ENCODE measurements at regions not wholly inside any gene's neighbourhood (a gene's known extent, or its start where the extent isn't known, plus 50 kb on each side); places are given as distances from the start of the nearest gene placed in this dataset.

DNA sequence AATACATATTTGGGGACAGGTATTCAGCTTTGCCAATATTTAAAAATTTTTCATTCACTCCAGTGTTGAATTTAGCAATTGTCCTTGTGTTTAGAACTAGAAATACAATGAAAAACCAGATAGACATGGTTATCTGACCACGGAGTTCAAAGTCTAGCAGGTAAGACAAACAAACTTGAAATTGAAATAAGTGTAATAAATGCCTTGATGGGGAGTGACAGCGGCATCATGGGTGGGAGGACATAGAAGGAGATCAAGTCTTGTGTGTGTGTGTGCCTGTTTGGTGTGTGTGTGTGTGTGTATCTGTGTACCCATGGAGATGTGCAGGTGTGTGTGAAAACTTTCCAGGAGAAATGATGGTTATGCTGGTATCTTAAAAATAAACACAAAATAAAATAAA, 750.0 kb upstream of the CITED2 start:
- Histone ChIP-seq H3K4me3 (ENCODE audit: low read length) (no peak overlapping the region), H3K36me3 (ENCODE audit: insufficient read depth, low read length) (no peaks in the 10 kb centered on the region), H3K27me3 (ENCODE audit: control insufficient read depth, insufficient read depth, low read length) (no peaks in the 10 kb centered on the region), H3K4me2 (ENCODE audit: low read length) (no peak overlapping the region), H3K4me1 (ENCODE audit: control insufficient read depth, insufficient read depth, low read length) (no peaks in the 10 kb centered on the region), H3K9me3 (replicated peaks; ENCODE audit: low read length) (peaks cover 4% of the 10 kb centered on the region), H3K9ac (ENCODE audit: low read depth, low read length) (no peak overlapping the region)

DNA sequence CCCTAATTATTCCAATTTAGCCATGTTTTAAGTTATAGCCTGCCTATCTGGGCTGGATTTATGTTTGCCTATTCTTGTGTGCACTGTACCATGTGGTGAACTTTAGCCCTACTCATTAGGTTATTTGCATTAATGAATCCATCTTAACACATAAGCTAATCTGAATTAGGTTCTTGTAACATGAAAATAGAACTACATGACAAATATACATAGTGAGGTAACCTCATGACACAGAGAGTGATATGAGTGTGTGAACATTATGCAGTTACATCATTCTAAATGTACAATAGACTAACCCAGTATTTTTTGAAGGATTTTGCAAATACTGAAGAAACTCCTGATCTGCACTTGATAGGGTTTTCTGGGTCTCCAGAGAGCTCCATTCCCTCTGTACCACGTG, 733.7 kb upstream of the CITED2 start:
- Histone ChIP-seq H3K9ac (ENCODE audit: low read depth, low read length) (no peak overlapping the region), H3K4me2 (ENCODE audit: low read length) (no peak overlapping the region), H3K27me3 (ENCODE audit: control insufficient read depth, insufficient read depth, low read length) (no peaks in the 10 kb centered on the region), H3K9me3 (replicated peaks; ENCODE audit: low read length) (no peaks in the 10 kb centered on the region), H3K4me3 (ENCODE audit: low read length) (no peak overlapping the region), H3K4me1 (ENCODE audit: control insufficient read depth, insufficient read depth, low read length) (peaks cover 6% of the 10 kb centered on the region), H3K36me3 (ENCODE audit: insufficient read depth, low read length) (no peaks in the 10 kb centered on the region)

- Histone ChIP-seq H3K4me1 (ENCODE audit: control insufficient read depth, insufficient read depth, low read length) (peaks cover 6% of the 10 kb centered on the region), H3K27me3 (ENCODE audit: control insufficient read depth, insufficient read depth, low read length) (no peaks in the 10 kb centered on the region), H3K4me2 (ENCODE audit: low read length) (no peak overlapping the region), H3K9ac (ENCODE audit: low read depth, low read length) (no peak overlapping the region), H3K36me3 (ENCODE audit: insufficient read depth, low read length) (no peaks in the 10 kb centered on the region), H3K9me3 (replicated peaks; ENCODE audit: low read length) (no peaks in the 10 kb centered on the region), H3K4me3 (ENCODE audit: low read length) (no peak overlapping the region)
These were observed 732.8 kb upstream of the CITED2 start for GRCh38 chr6:140107216-140107615.

DNA sequence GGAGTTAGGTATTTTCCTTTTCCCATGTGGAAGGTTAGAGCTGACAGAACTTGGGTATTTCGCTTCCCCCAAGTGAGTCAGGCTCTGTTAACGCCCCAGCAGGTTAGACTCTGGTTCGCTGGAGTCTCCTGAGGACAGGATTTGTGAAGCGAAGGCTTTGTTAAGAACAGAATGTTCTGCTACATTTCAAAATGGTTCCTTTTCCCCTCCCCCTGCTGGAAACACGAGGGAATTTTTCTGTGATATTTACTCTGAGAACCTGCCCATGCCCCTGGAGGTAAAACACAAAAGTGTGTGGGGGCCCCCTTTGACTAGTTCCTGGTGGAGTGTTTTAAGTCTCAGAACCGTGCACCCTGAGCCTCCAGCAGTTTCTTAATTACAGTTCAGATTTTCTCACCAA, 731.4 kb upstream of the CITED2 start:
- Histone ChIP-seq H3K36me3 (ENCODE audit: insufficient read depth, low read length) (no peaks in the 10 kb centered on the region), H3K27me3 (ENCODE audit: control insufficient read depth, insufficient read depth, low read length) (no peaks in the 10 kb centered on the region), H3K9ac (ENCODE audit: low read depth, low read length) (no peak overlapping the region), H3K9me3 (replicated peaks; ENCODE audit: low read length) (no peaks in the 10 kb centered on the region), H3K4me3 (ENCODE audit: low read length) (peak overlapping the region; percentile 41), H3K4me1 (ENCODE audit: control insufficient read depth, insufficient read depth, low read length) (peaks cover 6% of the 10 kb centered on the region), H3K4me2 (ENCODE audit: low read length) (no peak overlapping the region)

DNA sequence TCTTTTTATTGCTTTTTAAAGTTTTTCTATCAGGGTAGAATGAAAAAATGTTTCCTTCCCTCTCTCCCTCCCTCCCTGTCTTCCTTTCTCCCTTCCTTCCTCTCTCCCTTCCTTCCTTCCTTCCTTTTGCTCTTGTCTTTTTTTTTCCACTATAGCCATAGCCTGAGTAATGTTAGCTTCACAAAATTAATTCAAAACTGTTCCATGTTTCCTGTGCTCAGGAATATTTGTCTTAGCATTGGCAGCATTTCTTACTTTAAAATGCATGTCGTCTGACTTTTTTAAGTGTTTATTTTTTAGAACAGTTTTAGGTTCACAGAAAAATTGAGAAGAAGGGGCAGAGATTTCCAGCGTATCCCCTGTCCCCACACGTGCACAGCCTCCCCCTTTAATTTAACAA, 730.8 kb upstream of the CITED2 start:
- Histone ChIP-seq H3K9me3 (replicated peaks; ENCODE audit: low read length) (no peaks in the 10 kb centered on the region), H3K4me3 (ENCODE audit: low read length) (no peak overlapping the region), H3K36me3 (ENCODE audit: insufficient read depth, low read length) (no peaks in the 10 kb centered on the region), H3K27me3 (ENCODE audit: control insufficient read depth, insufficient read depth, low read length) (no peaks in the 10 kb centered on the region), H3K9ac (ENCODE audit: low read depth, low read length) (no peak overlapping the region), H3K4me2 (ENCODE audit: low read length) (no peak overlapping the region), H3K4me1 (ENCODE audit: control insufficient read depth, insufficient read depth, low read length) (peaks cover 6% of the 10 kb centered on the region)

DNA sequence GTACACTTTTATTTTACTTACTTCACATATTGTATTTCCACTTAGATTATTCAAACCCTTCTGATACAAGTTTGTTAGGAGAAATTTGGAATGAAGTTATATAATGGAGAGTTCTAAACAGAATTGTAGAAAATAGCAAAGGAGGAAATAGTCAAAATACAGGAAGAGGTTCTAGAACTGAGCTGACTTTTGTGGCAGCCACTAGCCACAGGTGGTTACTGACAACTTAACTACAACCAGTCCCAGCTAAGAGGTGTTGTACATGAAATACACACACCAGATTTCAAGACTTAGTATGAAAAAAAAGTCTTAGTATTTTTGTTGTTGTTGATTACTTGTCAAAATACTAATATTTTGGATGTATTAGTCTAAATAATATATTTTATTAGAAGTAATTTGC, 727.4 kb upstream of the CITED2 start:
- H3K4me1 ChIP-seq (ENCODE audit: control insufficient read depth, insufficient read depth, low read length), result peaks cover 6% of the 10 kb centered on the region
- no peaks in the 10 kb centered on the region for H3K36me3 ChIP-seq (ENCODE audit: insufficient read depth, low read length)
- H3K27me3 ChIP-seq (ENCODE audit: control insufficient read depth, insufficient read depth, low read length), result no peaks in the 10 kb centered on the region
- no peak overlapping the region for H3K4me3 ChIP-seq (ENCODE audit: low read length)
- no peaks in the 10 kb centered on the region for H3K9me3 ChIP-seq (replicated peaks; ENCODE audit: low read length)
- no peak overlapping the region for H3K9ac ChIP-seq (ENCODE audit: low read depth, low read length)
- no peak overlapping the region for H3K4me2 ChIP-seq (ENCODE audit: low read length)

- Histone ChIP-seq H3K27me3 (ENCODE audit: control insufficient read depth, insufficient read depth, low read length) (no peaks in the 10 kb centered on the region), H3K4me1 (ENCODE audit: control insufficient read depth, insufficient read depth, low read length) (peaks cover 6% of the 10 kb centered on the region), H3K4me3 (ENCODE audit: low read length) (no peak overlapping the region), H3K9me3 (replicated peaks; ENCODE audit: low read length) (no peaks in the 10 kb centered on the region), H3K36me3 (ENCODE audit: insufficient read depth, low read length) (no peaks in the 10 kb centered on the region), H3K9ac (ENCODE audit: low read depth, low read length) (no peak overlapping the region), H3K4me2 (ENCODE audit: low read length) (no peak overlapping the region)
These were observed 726.9 kb upstream of the CITED2 start for GRCh38 chr6:140101367-140101766.

DNA sequence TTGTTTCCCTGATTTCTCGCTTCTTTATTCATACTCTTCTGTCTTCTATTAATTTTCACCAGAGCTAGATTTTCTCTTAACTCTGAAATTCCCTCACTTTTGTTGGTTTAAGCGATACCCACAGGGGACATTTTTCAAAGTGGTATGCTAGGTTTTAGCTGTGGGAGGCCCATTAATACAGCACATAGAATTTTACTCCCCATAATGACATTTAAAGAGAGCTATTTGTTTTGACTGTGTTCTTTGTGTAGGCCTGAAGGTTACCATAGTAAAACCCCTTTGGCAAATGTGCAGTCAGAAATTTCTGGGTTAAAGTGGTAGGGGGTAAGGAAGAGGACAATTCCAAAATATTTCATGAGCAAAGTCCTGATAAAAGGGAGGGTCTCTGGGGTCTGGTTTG, 721.1 kb upstream of the CITED2 start:
- Histone ChIP-seq H3K36me3 (ENCODE audit: insufficient read depth, low read length) (no peaks in the 10 kb centered on the region), H3K4me1 (ENCODE audit: control insufficient read depth, insufficient read depth, low read length) (no peaks in the 10 kb centered on the region), H3K4me3 (ENCODE audit: low read length) (no peak overlapping the region), H3K9me3 (replicated peaks; ENCODE audit: low read length) (no peaks in the 10 kb centered on the region), H3K27me3 (ENCODE audit: control insufficient read depth, insufficient read depth, low read length) (no peaks in the 10 kb centered on the region), H3K9ac (ENCODE audit: low read depth, low read length) (no peak overlapping the region), H3K4me2 (ENCODE audit: low read length) (no peak overlapping the region)

DNA sequence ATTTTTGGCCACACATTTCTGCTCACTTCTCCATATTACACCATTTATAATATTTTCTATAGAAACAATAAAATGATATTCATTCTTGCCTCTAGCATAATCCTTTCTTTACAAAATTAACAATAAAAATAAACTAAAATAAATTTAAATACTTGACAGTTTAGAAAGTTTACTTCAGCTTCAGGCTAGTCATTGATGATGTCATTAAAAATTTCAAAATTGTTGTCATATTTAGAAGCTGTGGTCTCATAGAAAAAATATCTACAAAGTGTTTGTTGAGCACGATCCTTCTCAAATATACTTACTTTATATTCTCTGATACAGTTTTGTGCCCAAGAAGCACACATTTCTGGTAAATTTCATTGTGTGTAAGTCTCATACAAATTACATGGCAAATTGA, 717.4 kb upstream of the CITED2 start:
- H3K9ac ChIP-seq (ENCODE audit: low read depth, low read length), result no peak overlapping the region
- no peaks in the 10 kb centered on the region for H3K9me3 ChIP-seq (replicated peaks; ENCODE audit: low read length)
- H3K4me3 ChIP-seq (ENCODE audit: low read length), result no peak overlapping the region
- no peak overlapping the region for H3K4me2 ChIP-seq (ENCODE audit: low read length)
- no peaks in the 10 kb centered on the region for H3K27me3 ChIP-seq (ENCODE audit: control insufficient read depth, insufficient read depth, low read length)
- H3K4me1 ChIP-seq (ENCODE audit: control insufficient read depth, insufficient read depth, low read length), result no peaks in the 10 kb centered on the region
- H3K36me3 ChIP-seq (ENCODE audit: insufficient read depth, low read length), result no peaks in the 10 kb centered on the region

DNA sequence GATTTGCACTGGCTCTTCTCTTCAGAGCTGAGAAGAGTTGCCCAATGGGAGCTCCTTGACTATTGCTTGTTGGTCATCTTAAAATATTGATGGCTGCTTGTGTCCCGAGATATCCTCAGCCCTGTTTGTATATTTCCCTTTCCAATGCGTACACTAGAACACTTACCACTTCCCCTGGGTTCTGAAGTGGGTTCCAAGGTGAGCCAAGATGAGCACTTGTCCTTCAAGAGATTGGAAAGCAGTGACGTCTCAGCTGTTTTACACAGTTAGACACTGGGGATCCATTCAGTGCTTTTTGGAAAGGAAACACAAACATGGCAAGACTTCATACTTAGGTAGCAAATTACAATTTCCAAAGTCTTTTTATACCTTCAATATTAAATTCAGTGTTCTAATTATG, 716.4 kb upstream of the CITED2 start:
- Histone ChIP-seq H3K36me3 (ENCODE audit: insufficient read depth, low read length) (no peaks in the 10 kb centered on the region), H3K27me3 (ENCODE audit: control insufficient read depth, insufficient read depth, low read length) (no peaks in the 10 kb centered on the region), H3K9ac (ENCODE audit: low read depth, low read length) (no peak overlapping the region), H3K4me3 (ENCODE audit: low read length) (no peak overlapping the region), H3K4me1 (ENCODE audit: control insufficient read depth, insufficient read depth, low read length) (no peaks in the 10 kb centered on the region), H3K9me3 (replicated peaks; ENCODE audit: low read length) (no peaks in the 10 kb centered on the region), H3K4me2 (ENCODE audit: low read length) (no peak overlapping the region)

DNA sequence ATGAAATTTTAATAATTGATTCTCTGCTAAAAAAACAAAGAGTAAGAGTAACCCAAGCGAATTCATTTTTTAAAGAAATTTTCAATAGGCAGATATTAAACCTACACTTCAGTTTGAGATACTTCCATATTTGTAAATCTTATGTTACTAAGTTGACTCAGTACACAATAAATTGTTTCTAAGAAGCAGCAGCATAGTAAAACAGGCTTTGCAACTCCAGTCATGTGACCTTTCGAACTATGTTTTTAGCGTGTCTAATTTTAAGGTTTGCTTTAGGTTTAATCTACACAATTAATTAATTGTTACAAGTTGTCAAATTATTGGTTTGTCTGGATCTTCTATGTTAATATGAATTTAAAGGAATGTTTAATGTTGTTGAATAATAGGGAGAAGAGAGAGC, 708.9 kb upstream of the CITED2 start:
- no peaks in the 10 kb centered on the region for H3K36me3 ChIP-seq (ENCODE audit: insufficient read depth, low read length)
- no peaks in the 10 kb centered on the region for H3K9me3 ChIP-seq (replicated peaks; ENCODE audit: low read length)
- no peak overlapping the region for H3K4me2 ChIP-seq (ENCODE audit: low read length)
- no peak overlapping the region for H3K9ac ChIP-seq (ENCODE audit: low read depth, low read length)
- no peak overlapping the region for H3K4me3 ChIP-seq (ENCODE audit: low read length)
- no peaks in the 10 kb centered on the region for H3K27me3 ChIP-seq (ENCODE audit: control insufficient read depth, insufficient read depth, low read length)
- peaks cover 26% of the 10 kb centered on the region for H3K4me1 ChIP-seq (ENCODE audit: control insufficient read depth, insufficient read depth, low read length)

- Histone ChIP-seq H3K4me2 (ENCODE audit: low read length) (no peak overlapping the region), H3K4me1 (ENCODE audit: control insufficient read depth, insufficient read depth, low read length) (peaks cover 31% of the 10 kb centered on the region), H3K4me3 (ENCODE audit: low read length) (no peak overlapping the region), H3K27me3 (ENCODE audit: control insufficient read depth, insufficient read depth, low read length) (no peaks in the 10 kb centered on the region), H3K9me3 (replicated peaks; ENCODE audit: low read length) (no peaks in the 10 kb centered on the region), H3K36me3 (ENCODE audit: insufficient read depth, low read length) (no peaks in the 10 kb centered on the region), H3K9ac (ENCODE audit: low read depth, low read length) (no peak overlapping the region)
These were observed 708.4 kb upstream of the CITED2 start for GRCh38 chr6:140082867-140083297.

All from skeletal muscle satellite cell (primary cell).